ENCODE measurements at regions not wholly inside any gene's neighbourhood (a gene's known extent, or its start where the extent isn't known, plus 50 kb on each side); places are given as distances from the start of the nearest gene placed in this dataset.

DNA sequence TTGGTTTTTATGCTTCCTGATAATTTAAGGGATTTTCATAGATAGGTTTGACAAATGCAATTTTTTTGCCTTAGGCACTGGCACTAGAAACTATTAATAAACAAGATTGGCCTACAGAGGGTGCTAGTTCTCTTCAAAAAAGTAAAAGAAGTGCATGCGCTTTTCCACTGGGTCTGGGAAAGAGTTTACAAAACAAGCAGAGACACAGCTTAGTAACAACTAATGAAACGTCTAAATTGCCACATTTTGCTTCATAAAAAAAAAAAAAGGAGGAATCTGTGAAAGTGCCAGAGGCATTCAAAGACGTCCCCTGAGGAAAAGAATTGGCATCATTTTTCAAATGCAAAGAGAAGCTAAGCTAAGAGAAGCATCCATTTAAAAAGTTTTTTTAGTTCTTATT lies 58.3 kb upstream of the EEA1 start:
- CTCF ChIA-PET: interaction anchor here (0.6 to 3.3 kb wide), 59 partner anchors 8 to 1407 kb away, joined by 3 to 41 read pairs (median 4); partner anchors contain the start of gene EEA1
- DNase-seq (no peak), ATAC-seq (no peak)

GRCh38 chr12:92987846-92988621 lies 58.9 kb upstream of the EEA1 start:
- CTCF ChIA-PET: interaction anchor here (0.5 to 3.3 kb wide), 50 partner anchors 8 to 1408 kb away, joined by 3 to 41 read pairs (median 4); partner anchors contain the start of gene EEA1
- peak overlapping the region; percentile 22 for H3K4me3 Mint-ChIP-seq
- DNase-seq: peak; percentile 71
- no peaks in the 10 kb centered on the region for H3K9me3 Mint-ChIP-seq (ENCODE audit: low read depth)
- intact Hi-C loops (cut with DNase I, micrococcal nuclease): loop anchor here (1.0 to 10.0 kb wide), 16 partner anchors 61 to 1114 kb away; partner anchors contain the start of genes EEA1 (in 1 of the 2) and SOCS2 (in 1 of the 2)
- peaks cover 37% of the 10 kb centered on the region for H3K4me1 Mint-ChIP-seq
- H3K27me3 Mint-ChIP-seq: no peaks in the 10 kb centered on the region
- peak; percentile 76 for ATAC-seq
- no peaks in the 10 kb centered on the region for H3K36me3 Mint-ChIP-seq (ENCODE audit: low read depth)
- H3K27ac Mint-ChIP-seq: peak overlapping the region; percentile 88
- POLR2A ChIA-PET: interaction anchor here (0.6 to 1.3 kb wide), 5 partner anchors 16 to 794 kb away, joined by 3 to 6 read pairs (median 5); partner anchors contain the start of gene EEA1

More for the DNA sequence above, 58.3 kb upstream of the EEA1 start:
- intact Hi-C loops (cut with DNase I, micrococcal nuclease): loop anchor here (1.0 to 10.0 kb wide), 13 partner anchors 60 to 1115 kb away; partner anchors contain the start of genes EEA1 (in 1 of the 2) and SOCS2 (in 1 of the 2)
- H3K4me3 Mint-ChIP-seq: peak overlapping the region; percentile 22
- no peaks in the 10 kb centered on the region for H3K9me3 Mint-ChIP-seq (ENCODE audit: low read depth)
- POLR2A ChIA-PET: interaction anchor here (0.6 to 1.3 kb wide), 5 partner anchors 17 to 795 kb away, joined by 3 to 6 read pairs (median 5); partner anchors contain the start of gene EEA1
- peak overlapping the region; percentile 88 for H3K27ac Mint-ChIP-seq
- H3K27me3 Mint-ChIP-seq: no peaks in the 10 kb centered on the region
- H3K36me3 Mint-ChIP-seq (ENCODE audit: low read depth): no peaks in the 10 kb centered on the region
- H3K4me1 Mint-ChIP-seq: peaks cover 37% of the 10 kb centered on the region

GRCh38 chr12:92988622-92989130 lies 59.6 kb upstream of the EEA1 start:
- ATAC-seq (no peak), DNase-seq (no peak)
- Mint-ChIP-seq H3K36me3 (ENCODE audit: low read depth) (no peaks in the 10 kb centered on the region), H3K4me3 (no peak overlapping the region), H3K4me1 (peaks cover 37% of the 10 kb centered on the region), H3K27me3 (no peaks in the 10 kb centered on the region), H3K9me3 (ENCODE audit: low read depth) (no peaks in the 10 kb centered on the region), H3K27ac (peak overlapping the region; percentile 91)
- ChIA-PET CTCF (interaction anchor here (0.8 to 3.3 kb wide), 20 partner anchors 9 to 1114 kb away, joined by 3 to 41 read pairs (median 4); no protein-coding TSS in a partner anchor), POLR2A (interaction anchor here (1.3 kb wide), 1 partner anchor 59 kb away, joined by 5 read pairs; the partner anchor contains the start of gene EEA1)
- intact Hi-C loops (cut with DNase I, micrococcal nuclease): loop anchor here (1.0 to 10.0 kb wide), 12 partner anchors 61 to 1114 kb away; partner anchors contain the start of genes EEA1 (in 1 of the 2) and SOCS2 (in 1 of the 2)

DNA sequence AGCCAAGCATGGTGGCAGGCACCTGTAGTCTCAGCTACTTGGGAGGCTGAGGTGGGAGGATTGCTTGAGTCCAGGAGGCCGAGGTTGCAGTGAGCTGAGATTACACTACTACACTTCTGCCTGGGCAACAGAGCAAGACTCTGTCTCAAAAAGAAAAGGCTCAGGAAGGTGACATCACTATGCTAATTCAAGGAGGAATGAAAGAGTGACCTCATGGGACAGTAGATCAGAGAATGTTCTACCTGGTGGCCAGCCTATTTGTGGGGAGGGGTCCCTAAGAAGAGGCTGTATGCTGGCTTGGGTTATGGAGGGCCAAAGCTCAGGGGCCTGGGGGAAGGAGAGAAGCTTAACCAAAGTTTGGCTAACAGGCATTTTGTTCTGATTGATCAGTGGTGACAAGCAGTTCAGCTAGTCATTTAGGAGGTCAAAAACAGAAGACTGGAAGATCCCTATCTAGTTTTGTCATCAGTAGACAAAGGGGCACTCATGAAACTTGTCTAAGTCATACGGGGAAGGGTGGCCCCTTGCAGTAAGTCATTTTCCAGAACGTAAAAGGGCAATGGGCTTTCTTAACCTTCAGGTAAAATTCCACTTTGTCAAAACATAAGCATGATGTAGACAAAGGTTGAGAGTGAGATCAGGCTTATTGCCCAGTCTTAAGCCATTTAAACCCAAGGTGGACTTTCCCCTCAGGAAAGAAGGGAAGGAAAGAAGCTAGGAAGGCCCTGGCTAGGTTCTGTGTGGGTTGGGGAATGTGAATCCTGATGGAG lies 60.8 kb upstream of the EEA1 start:
- Mint-ChIP-seq H3K36me3 (ENCODE audit: low read depth) (no peaks in the 10 kb centered on the region), H3K4me1 (peaks cover 37% of the 10 kb centered on the region), H3K9me3 (ENCODE audit: low read depth) (no peaks in the 10 kb centered on the region), H3K4me3 (no peak overlapping the region), H3K27ac (peak overlapping the region; percentile 91), H3K27me3 (no peaks in the 10 kb centered on the region)
- ChIA-PET POLR2A (interaction anchor here (0.7 to 1.3 kb wide), 3 partner anchors 395 to 431 kb away, joined by 3 to 4 read pairs (median 4); no protein-coding TSS in a partner anchor), CTCF (interaction anchor here (0.6 to 3.0 kb wide), 8 partner anchors 13 to 1113 kb away, joined by 3 to 16 read pairs (median 4); no protein-coding TSS in a partner anchor)
- intact Hi-C loops (cut with DNase I, micrococcal nuclease): loop anchor here (1.0 to 10.0 kb wide), 13 partner anchors 62 to 1112 kb away; partner anchors contain the start of genes EEA1 (in 1 of the 2) and SOCS2 (in 1 of the 2)
- ATAC-seq (peak; percentile 82), DNase-seq (peak; percentile 59)

- Mint-ChIP-seq H3K27ac (peak overlapping the region; percentile 15), H3K4me1 (peaks cover 37% of the 10 kb centered on the region), H3K27me3 (no peaks in the 10 kb centered on the region), H3K4me3 (no peak overlapping the region), H3K9me3 (ENCODE audit: low read depth) (no peaks in the 10 kb centered on the region), H3K36me3 (ENCODE audit: low read depth) (no peaks in the 10 kb centered on the region)
- intact Hi-C loops (cut with DNase I, micrococcal nuclease): loop anchor here (2.0 kb wide), 2 partner anchors 118 to 398 kb away; no protein-coding TSS in a partner anchor
- ATAC-seq: no peak
- ChIA-PET POLR2A (interaction anchor here (0.6 kb wide), 1 partner anchor 417 kb away, joined by 6 read pairs; no protein-coding TSS in a partner anchor), CTCF (interaction anchor here (0.7 to 3.0 kb wide), 8 partner anchors 9 to 429 kb away, joined by 3 to 16 read pairs (median 4); no protein-coding TSS in a partner anchor)
- DNase-seq: no peak
Measured at GRCh38 chr12:92991134-92991533, 62.0 kb upstream of the EEA1 start.

DNA sequence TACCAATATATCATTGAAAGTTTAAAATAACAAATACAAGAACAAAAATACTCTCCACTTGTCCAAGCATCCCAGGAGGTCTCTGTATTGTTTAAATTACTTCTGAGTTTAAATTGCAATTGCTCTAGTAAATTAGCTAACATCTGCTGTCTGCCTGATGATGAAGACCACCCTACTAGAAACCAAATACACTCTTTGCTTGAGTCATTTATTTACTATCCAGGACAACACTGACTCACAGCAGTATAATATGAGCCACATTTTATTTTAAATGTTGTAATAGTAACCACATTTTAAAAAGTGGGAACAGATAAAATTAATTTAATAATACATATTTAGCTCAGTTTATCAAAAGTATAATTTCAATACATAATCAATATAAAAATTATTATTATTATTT lies 62.9 kb upstream of the EEA1 start:
- DNase-seq (no peak), ATAC-seq (no peak)
- H3K9me3 Mint-ChIP-seq (ENCODE audit: low read depth): no peaks in the 10 kb centered on the region
- peaks cover 37% of the 10 kb centered on the region for H3K4me1 Mint-ChIP-seq
- H3K27me3 Mint-ChIP-seq: no peaks in the 10 kb centered on the region
- intact Hi-C loops (cut with DNase I, micrococcal nuclease): no loop called here
- ChIA-PET CTCF (interaction anchor here (1.0 to 3.0 kb wide), 4 partner anchors 73 to 428 kb away, joined by 3 to 16 read pairs (median 4); no protein-coding TSS in a partner anchor), POLR2A (no interaction called here)
- H3K4me3 Mint-ChIP-seq: no peak overlapping the region
- no peaks in the 10 kb centered on the region for H3K36me3 Mint-ChIP-seq (ENCODE audit: low read depth)
- H3K27ac Mint-ChIP-seq: no peak overlapping the region

- Mint-ChIP-seq H3K4me1 (peaks cover 26% of the 10 kb centered on the region), H3K27ac (no peak overlapping the region), H3K36me3 (ENCODE audit: low read depth) (no peaks in the 10 kb centered on the region), H3K4me3 (no peak overlapping the region), H3K9me3 (ENCODE audit: low read depth) (no peaks in the 10 kb centered on the region), H3K27me3 (no peaks in the 10 kb centered on the region)
- DNase-seq: no peak
- intact Hi-C loops (cut with DNase I, micrococcal nuclease): no loop called here
- ChIA-PET POLR2A (no interaction called here), CTCF (no interaction called here)
- no peak for ATAC-seq
Measured at GRCh38 chr12:92993259-92993658, 64.2 kb upstream of the EEA1 start.

GRCh38 chr12:92995258-92995903 lies 66.3 kb upstream of the EEA1 start:
- ATAC-seq (no peak), DNase-seq (no peak)
- Mint-ChIP-seq H3K27ac (no peak overlapping the region), H3K4me3 (no peak overlapping the region), H3K36me3 (ENCODE audit: low read depth) (no peaks in the 10 kb centered on the region), H3K27me3 (no peaks in the 10 kb centered on the region), H3K4me1 (peaks cover 6% of the 10 kb centered on the region), H3K9me3 (ENCODE audit: low read depth) (no peaks in the 10 kb centered on the region)
- CTCF ChIA-PET: interaction anchor here (1.1 kb wide), 1 partner anchor 394 kb away, joined by 3 read pairs; no protein-coding TSS in a partner anchor
- POLR2A ChIA-PET: no interaction called here
- intact Hi-C loops (cut with DNase I, micrococcal nuclease): loop anchor here in 1 of 2 experiments (2.0 kb wide), 1 partner anchor 13 kb away; no protein-coding TSS in a partner anchor

- intact Hi-C loops (cut with DNase I, micrococcal nuclease): no loop called here
- H3K36me3 Mint-ChIP-seq (ENCODE audit: low read depth): no peaks in the 10 kb centered on the region
- no peaks in the 10 kb centered on the region for H3K9me3 Mint-ChIP-seq (ENCODE audit: low read depth)
- no peak overlapping the region for H3K27ac Mint-ChIP-seq
- H3K4me3 Mint-ChIP-seq: no peak overlapping the region
- POLR2A ChIA-PET: no interaction called here
- no peak for ATAC-seq
- no peaks in the 10 kb centered on the region for H3K27me3 Mint-ChIP-seq
- DNase-seq: no peak
- CTCF ChIA-PET: interaction anchor here (1.2 kb wide), 1 partner anchor 10 kb away, joined by 5 read pairs; no protein-coding TSS in a partner anchor
- no peaks in the 10 kb centered on the region for H3K4me1 Mint-ChIP-seq
Measured at GRCh38 chr12:93000026-93000425, 70.9 kb upstream of the EEA1 start.

GRCh38 chr12:93001407-93001806 lies 72.3 kb upstream of the EEA1 start:
- H3K36me3 Mint-ChIP-seq (ENCODE audit: low read depth): no peaks in the 10 kb centered on the region
- ATAC-seq (no peak), DNase-seq (no peak)
- no peaks in the 10 kb centered on the region for H3K27me3 Mint-ChIP-seq
- no peak overlapping the region for H3K27ac Mint-ChIP-seq
- ChIA-PET POLR2A (no interaction called here), CTCF (no interaction called here)
- intact Hi-C loops (cut with DNase I, micrococcal nuclease): no loop called here
- no peaks in the 10 kb centered on the region for H3K9me3 Mint-ChIP-seq (ENCODE audit: low read depth)
- no peaks in the 10 kb centered on the region for H3K4me1 Mint-ChIP-seq
- H3K4me3 Mint-ChIP-seq: no peak overlapping the region

Measured in activated CD4-positive, alpha-beta T cell treated with anti-CD3 and anti-CD28 coated beads for 36 hours (primary cell).